ENCODE measurements at regions not wholly inside any gene's neighbourhood (a gene's known extent, or its start where the extent isn't known, plus 50 kb on each side); places are given as distances from the start of the nearest gene placed in this dataset.
A peak's percentile ranks its signal among the peaks of the same experiment; 100 is the strongest.
"Not testable (repeated sequence)": the region's sequence is repeated elsewhere in the genome, so short reads cannot be mapped to it uniquely, and the experiment has no call there.

DNA sequence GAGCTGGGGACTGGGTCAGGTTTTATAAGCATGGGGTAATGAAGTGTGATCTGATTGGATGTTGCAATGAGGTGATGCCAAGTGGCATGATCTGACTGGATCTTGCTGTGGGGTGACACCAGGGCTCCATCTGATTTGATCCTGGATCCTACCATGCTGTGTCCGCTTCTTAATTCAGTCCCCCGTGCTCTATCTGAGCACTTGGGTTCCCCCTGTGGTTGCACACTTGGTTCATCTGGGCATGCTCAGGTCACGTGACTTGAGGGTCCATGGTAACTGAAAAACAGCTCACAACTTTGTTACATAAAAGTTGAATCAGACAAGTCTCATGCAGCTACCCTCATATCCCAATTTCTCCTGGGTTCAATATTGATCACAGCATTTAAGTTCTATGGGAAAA is 448.6 kb upstream of the NRP1 start:
- no peak for DNase-seq (ENCODE audit: low spot score)

DNA sequence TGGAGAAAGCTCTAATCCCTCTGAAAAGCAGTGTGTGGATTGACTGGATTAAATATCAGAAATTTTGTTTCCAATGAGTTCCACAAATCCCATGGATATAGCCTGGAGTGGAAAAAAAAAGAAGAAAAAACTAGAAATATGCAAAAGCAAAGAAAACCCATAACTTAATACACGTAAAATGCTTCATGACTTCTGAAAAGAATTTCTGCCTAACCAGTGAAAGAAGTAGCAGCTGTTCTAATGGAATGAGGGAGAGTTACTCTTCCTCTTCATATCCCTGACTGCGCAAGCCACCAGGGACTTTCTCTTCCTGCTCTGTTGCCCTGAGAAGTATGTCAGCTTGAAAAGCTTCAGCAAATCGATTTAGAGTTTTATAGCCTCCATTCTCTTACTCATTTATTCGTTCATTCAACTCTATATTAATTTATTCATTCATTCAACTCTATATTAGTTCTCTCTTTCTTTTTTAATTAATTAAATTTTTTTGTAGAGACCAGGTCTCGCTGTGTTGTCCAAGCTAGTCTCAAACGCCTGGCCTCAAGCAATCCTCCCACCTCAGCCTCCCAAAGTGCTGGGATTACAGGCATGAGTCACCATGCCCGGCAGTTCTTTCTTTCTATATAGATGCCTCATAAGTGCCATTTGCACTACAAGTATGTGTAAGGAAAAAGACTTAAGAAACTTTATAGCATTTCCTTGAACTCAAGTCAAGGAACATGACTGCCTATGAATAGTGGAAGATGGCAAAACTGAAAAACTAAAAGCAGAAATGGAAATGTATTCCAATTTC is 447.3 kb upstream of the NRP1 start:
- no peak for DNase-seq (ENCODE audit: low spot score)

DNA sequence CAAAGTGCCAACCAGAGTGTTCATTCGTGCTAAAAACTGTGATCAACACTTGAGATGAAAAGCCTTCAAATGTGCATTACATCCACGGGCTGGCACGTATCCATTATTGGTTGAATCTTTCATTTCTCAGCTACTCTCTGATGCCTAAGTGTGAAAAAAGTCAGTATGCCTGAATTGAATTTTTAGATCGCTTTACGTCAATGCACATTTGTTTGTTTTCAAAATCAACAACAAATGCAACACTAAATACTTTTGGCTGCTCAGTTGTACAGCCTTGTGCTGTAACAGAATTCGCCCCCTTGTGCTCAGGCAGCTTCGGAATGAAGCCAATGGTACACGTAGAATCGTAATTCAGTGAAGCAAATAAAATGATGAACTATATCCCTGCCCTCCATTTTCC is 446.5 kb upstream of the NRP1 start:
- DNase-seq (ENCODE audit: low spot score) = no peak

- DNase-seq (ENCODE audit: low spot score) = no peak
Observed at GRCh38 chr10:33777223-33777622, 442.8 kb upstream of the NRP1 start.

GRCh38 chr10:33776419-33777070 is 442.1 kb upstream of the NRP1 start:
- no peak for DNase-seq (ENCODE audit: low spot score)

- no peak for DNase-seq (ENCODE audit: low spot score)
Observed at GRCh38 chr10:33774857-33775256, 440.4 kb upstream of the NRP1 start.

DNA sequence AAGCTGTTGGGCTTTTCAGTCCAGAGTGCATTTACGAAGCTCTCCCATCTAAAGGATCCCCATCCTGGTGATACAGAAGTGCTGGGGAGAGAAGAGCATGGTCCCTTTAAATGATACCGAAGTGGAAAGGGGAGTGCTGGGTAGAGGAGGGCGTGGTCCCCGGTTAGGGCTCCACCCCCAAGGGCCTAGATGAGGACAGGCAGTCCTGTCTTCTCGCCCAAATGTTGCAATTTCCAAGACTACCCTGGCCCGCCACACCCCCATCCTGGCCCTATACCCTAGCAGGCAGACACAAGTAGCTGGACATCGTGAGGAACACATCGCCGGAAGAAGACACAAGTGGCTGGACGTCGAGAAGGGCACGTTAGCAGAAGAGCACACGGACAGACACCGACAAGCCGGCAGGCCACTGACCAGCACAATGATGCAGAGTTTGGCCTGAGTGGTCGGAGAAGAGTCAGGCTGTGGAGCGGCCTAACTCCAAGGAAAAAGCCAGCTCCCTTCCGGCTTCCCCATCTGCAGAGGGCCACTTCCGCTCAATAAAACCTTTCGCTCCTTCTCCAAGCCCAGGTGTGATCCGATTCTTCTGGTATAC is 439.5 kb upstream of the NRP1 start:
- no peak for DNase-seq (ENCODE audit: low spot score)

- peak; percentile 17 for DNase-seq (ENCODE audit: low spot score)
Observed at GRCh38 chr10:33773253-33773573, 438.7 kb upstream of the NRP1 start.

- no peak for DNase-seq (ENCODE audit: low spot score)
Observed at GRCh38 chr10:33772370-33773252, 438.1 kb upstream of the NRP1 start.

- DNase-seq (ENCODE audit: low spot score) = not testable (repeated sequence)
Observed at GRCh38 chr10:33771856-33772255, 437.4 kb upstream of the NRP1 start.

- no peak for DNase-seq (ENCODE audit: low spot score)
Observed at GRCh38 chr10:33764694-33765185, 430.3 kb upstream of the NRP1 start.

DNA sequence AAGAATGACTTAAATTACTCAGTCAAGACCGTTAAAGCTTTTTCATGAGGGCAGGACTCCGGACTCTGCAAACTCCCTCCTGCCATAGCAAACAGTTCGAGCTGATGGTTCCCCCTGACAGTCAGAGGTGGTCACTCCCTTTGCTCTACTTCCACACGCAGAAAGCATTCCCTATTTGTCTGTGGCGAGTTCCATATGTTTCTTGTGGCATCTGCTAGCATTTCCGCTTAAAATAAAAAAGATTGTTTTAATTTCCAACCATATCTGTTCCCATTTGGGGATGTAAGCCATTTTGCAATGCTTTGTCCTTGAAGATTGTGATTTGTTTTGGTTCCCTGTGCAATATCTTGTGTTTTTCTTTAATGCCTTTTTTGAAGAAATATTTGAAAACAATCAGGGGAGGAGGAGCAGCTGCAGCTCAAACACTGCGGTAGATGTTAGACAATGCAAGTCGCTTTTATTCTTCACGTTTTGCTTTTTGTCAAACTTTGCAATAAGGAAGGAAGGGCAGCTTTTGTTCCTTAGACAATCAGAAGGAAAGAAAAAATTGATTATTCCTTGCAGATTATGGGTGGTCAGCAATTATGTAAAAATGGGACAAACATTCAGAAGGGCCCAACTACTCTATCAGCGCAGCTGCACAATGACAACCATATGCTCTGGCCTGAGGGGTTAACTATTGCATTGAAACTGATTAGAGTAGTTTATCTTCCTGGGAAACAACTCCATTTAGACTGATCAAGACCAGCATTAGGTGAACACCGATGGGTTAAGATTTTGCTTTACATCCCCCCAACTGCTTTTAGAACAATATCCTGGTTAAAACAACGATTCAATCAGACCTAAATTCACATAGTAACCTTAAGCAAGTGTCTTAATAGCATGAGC is 425.8 kb upstream of the NRP1 start:
- DNase-seq (ENCODE audit: low spot score) = no peak

- no peak for DNase-seq (ENCODE audit: low spot score)
Observed at GRCh38 chr10:33759191-33759590, 424.7 kb upstream of the NRP1 start.

- DNase-seq (ENCODE audit: low spot score) = no peak
Observed at GRCh38 chr10:33758299-33758698, 423.8 kb upstream of the NRP1 start.

GRCh38 chr10:33754052-33754451 is 419.6 kb upstream of the NRP1 start:
- no peak for DNase-seq (ENCODE audit: low spot score)

GRCh38 chr10:33753389-33753788 is 418.9 kb upstream of the NRP1 start:
- no peak for DNase-seq (ENCODE audit: low spot score)

DNA sequence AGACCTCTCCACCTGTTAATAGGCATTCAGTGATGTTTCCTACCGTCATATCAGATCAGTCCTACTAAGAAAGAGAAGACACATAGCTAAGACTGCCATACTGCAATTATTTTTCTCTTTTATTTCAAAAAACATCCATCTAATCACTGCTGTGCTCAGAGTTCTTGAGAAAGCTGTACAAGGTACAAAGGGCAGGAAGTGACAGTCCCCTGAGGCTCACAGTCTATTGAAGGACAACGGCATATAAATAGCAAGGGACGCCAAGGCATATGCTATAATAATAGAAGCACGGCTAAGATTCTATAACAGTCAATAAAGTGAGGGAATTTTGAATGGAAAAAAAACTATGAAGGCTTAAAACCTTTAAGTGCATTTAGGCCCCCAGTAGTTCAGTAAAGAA is 415.3 kb upstream of the NRP1 start:
- no peak for DNase-seq (ENCODE audit: low spot score)

- no peak for DNase-seq (ENCODE audit: low spot score)
Observed at GRCh38 chr10:33749067-33749735, 414.7 kb upstream of the NRP1 start.

GRCh38 chr10:33746836-33747268 is 412.4 kb upstream of the NRP1 start:
- no peak for DNase-seq (ENCODE audit: low spot score)

DNA sequence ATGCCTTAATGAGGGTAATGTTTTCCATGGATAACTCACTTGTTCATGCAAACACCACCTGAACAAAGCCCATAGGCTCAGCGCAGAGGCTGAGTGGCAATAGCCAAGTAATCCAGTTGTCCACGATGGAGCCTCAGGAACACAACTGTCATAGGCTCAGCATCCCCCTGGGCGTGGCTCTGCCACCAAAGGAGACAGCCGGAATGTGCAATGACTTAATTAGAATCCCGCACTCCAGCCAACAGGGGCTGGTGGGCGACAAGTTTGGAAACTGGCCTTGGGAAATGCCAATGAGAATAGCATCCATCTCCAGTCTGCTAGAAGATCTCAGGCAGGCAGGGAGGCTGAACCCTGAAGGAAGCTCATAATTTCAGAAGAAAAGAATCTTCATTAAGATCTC is 411.7 kb upstream of the NRP1 start:
- DNase-seq (ENCODE audit: low spot score) = no peak

Measured in mucosa of gallbladder (tissue), 1 donor.